Brain microvascular endothelial cell (primary cell): ENCODE measurements at regions not wholly inside any gene's neighbourhood (a gene's known extent, or its start where the extent isn't known, plus 50 kb on each side); places are given as distances from the start of the nearest gene placed in this dataset.

ENCODE experiments used
- DNase-seq: peaks from one replicate; pipeline ENCODE4 v3.0.0-alpha.2; 2020
- H3K27ac ChIP-seq: fragments of 250-450 bp; sonication (Bioruptor Pico); 2 replicates; pipeline ENCODE4 v1.5.1; 2020; ENCODE audit warnings: mild to moderate bottlenecking, moderate library complexity
- H3K27me3 ChIP-seq: fragments of 250-450 bp; sonication (Bioruptor Pico); replicated peaks from 2 replicates; pipeline ENCODE4 v1.5.1; 2020; ENCODE audit warnings: mild to moderate bottlenecking
- H3K36me3 ChIP-seq: fragments of 250-450 bp; sonication (Bioruptor Pico); replicated peaks from 2 replicates; pipeline ENCODE4 v1.5.1; 2020; ENCODE audit warnings: mild to moderate bottlenecking
- H3K4me3 ChIP-seq: 2 replicates; pipeline ENCODE4 v1.5.1; 2011; ENCODE audit warnings: low read depth, mild to moderate bottlenecking, control low read depth, low read length, moderate library complexity
- in situ Hi-C: cut with HindIII; loops from 2 replicates; pipeline ENCODE4 v1.10.0; 2017; ENCODE audit warnings: low sequenced_read_pairs, low pct_ligation_motif_present
- TF ChIP-seq, protein P1 (sequence below): IDR thresholded peaks from 2 replicates; pipeline ENCODE4 v1.5.1; 2011; ENCODE audit warnings: low read depth, mild to moderate bottlenecking, moderate library complexity, low read length, control low read depth, inconsistent platforms; ENCODE audit errors: missing control alignments

DNA sequence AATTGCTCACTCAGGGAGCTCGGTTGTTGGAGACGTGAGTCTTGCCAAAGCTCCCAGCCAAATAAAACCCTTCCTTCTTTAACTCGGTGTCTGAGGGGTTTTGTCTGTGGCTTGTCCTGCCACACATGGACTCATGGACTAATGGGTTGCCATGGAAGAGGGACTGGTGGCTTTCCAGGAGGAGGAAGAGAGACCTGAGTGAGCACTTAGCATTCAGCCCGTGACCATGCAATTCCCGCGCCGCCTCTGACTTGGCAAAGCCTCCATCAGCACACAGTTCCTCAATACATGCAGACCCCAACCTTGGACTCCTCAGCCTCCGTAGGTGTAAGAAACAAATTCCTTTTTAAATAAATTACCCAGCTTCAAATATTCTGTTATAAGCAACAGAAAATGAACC, 57.3 kb upstream of the TMEM18 start:
- in situ Hi-C loops: no loop called here
- H3K4me3 ChIP-seq: no peak overlapping the region
- no peaks in the 10 kb centered on the region for H3K27me3 ChIP-seq
- TF ChIP-seq, protein P1, sequence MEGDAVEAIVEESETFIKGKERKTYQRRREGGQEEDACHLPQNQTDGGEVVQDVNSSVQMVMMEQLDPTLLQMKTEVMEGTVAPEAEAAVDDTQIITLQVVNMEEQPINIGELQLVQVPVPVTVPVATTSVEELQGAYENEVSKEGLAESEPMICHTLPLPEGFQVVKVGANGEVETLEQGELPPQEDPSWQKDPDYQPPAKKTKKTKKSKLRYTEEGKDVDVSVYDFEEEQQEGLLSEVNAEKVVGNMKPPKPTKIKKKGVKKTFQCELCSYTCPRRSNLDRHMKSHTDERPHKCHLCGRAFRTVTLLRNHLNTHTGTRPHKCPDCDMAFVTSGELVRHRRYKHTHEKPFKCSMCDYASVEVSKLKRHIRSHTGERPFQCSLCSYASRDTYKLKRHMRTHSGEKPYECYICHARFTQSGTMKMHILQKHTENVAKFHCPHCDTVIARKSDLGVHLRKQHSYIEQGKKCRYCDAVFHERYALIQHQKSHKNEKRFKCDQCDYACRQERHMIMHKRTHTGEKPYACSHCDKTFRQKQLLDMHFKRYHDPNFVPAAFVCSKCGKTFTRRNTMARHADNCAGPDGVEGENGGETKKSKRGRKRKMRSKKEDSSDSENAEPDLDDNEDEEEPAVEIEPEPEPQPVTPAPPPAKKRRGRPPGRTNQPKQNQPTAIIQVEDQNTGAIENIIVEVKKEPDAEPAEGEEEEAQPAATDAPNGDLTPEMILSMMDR: no peak
- H3K27ac ChIP-seq: no peak overlapping the region
- H3K36me3 ChIP-seq: no peaks in the 10 kb centered on the region
- DNase-seq: no peak

DNA sequence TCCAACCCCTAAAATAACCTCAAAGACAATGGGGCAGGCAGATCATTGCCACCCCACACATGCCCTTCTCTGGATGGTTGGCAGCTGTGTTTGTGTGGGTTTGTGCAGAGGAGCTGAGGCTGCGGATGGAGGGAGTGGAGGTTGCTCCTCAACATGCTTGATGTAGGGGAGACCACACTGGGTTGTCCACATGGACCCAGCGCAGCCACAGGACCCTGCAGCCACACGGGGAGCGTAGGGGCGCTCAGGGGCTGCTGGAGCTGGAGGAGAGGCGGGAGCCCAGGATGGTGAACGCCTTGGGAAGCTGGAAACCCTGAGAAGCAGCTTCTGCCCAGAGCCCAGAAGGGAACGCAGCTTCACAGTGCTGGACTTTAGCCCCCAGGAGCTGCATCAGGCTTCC, 56.3 kb upstream of the TMEM18 start:
- H3K36me3 ChIP-seq: no peaks in the 10 kb centered on the region
- H3K4me3 ChIP-seq: no peak overlapping the region
- H3K27ac ChIP-seq: no peak overlapping the region
- in situ Hi-C loops: no loop called here
- H3K27me3 ChIP-seq: no peaks in the 10 kb centered on the region
- DNase-seq: no peak
- TF ChIP-seq, protein P1: no peak

- in situ Hi-C loops: no loop called here
- TF ChIP-seq, protein P1: no peak
- DNase-seq: no peak
- Histone ChIP-seq H3K27ac (no peak overlapping the region), H3K36me3 (no peaks in the 10 kb centered on the region), H3K4me3 (no peak overlapping the region), H3K27me3 (no peaks in the 10 kb centered on the region)
Measured at GRCh38 chr2:733001-733400, 55.8 kb upstream of the TMEM18 start.

DNA sequence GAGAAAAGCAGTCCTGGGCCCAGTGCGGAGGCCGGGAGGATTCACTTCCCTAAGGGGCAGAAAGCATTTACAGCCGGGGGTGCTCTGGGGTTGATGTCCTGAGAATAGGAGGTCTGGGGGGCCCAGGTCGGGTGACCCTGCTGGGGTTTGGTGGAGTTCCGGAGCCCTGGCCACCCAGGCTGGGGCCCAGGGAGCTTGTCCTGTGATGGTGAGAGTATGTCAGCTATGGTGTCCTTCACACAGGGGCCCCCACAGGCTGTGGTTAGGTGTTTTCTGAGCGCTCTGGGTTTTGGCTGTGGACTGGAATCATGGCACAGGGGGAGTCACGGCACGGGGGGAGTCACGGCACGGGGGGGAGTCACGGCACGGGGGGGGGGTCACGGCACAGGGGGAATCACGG, 54.5 kb upstream of the TMEM18 start:
- TF ChIP-seq, protein P1: no peak
- no peak overlapping the region for H3K4me3 ChIP-seq
- no peak overlapping the region for H3K27ac ChIP-seq
- in situ Hi-C loops: no loop called here
- no peaks in the 10 kb centered on the region for H3K36me3 ChIP-seq
- DNase-seq: no peak
- H3K27me3 ChIP-seq: no peaks in the 10 kb centered on the region

DNA sequence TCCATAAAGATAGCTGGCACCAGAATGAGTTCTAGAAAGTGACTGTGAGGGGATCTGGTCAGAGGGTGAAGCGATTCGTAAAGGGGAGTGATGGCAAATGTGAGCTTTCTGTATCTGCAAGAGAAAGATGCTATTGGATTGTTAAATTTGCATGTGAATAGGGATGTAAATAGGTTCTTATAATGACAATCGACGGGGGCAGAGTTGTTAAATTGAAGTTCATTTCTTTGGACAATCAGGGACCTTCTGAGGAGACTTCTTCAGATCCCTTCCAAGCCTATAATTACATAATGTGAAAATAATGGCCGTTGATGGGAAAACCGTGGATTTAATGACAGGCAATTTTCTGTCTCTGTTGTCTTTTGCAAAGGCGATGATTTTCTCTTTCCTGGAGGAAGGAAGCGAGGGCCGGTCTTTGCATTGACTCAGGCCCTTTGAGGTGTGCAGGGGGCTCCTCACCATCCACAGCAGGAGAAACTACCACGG, 52.2 kb upstream of the TMEM18 start:
- no peaks in the 10 kb centered on the region for H3K27me3 ChIP-seq
- no peak for DNase-seq
- H3K36me3 ChIP-seq: no peaks in the 10 kb centered on the region
- in situ Hi-C loops: no loop called here
- TF ChIP-seq, protein P1: no peak
- H3K4me3 ChIP-seq: no peak overlapping the region
- no peak overlapping the region for H3K27ac ChIP-seq

DNA sequence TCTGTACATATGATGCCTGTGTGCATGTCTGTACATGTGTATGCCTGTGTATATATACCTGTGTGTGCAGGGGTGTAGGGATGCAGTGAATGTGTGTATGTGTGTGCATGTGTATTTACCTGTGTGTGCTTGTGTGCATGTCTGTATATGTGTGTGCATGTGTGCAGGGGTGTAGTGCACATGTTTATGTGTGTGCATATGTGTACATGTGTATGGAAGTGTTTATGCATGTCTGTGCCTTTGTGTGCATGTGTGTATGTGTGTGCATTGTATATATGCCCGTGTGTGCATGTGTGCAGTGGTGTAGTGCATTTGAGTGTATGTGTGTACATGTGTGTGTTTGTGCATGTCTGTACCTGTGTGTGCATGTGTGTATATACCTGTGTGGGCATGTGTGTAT, 51.0 kb upstream of the TMEM18 start:
- in situ Hi-C loops: no loop called here
- no peaks in the 10 kb centered on the region for H3K36me3 ChIP-seq
- H3K27ac ChIP-seq: no peak overlapping the region
- no peak for DNase-seq
- H3K4me3 ChIP-seq: no peak overlapping the region
- no peaks in the 10 kb centered on the region for H3K27me3 ChIP-seq
- TF ChIP-seq, protein P1: no peak
